Islet precursor cell (in vitro differentiated cells): ENCODE measurements at regions not wholly inside any gene's neighbourhood (a gene's known extent, or its start where the extent isn't known, plus 50 kb on each side); places are given as distances from the start of the nearest gene placed in this dataset.
"Not testable (repeated sequence)": the region's sequence is repeated elsewhere in the genome, so short reads cannot be mapped to it uniquely, and the experiment has no call there.

Source experiments
- DNase-seq: peaks from one replicate; pipeline ENCODE4 v3.0.0-alpha.2; 2018

GRCh38 chr1:43108080-43108479, 64.0 kb downstream of the EBNA1BP2 start:
- DNase-seq: no peak

DNA sequence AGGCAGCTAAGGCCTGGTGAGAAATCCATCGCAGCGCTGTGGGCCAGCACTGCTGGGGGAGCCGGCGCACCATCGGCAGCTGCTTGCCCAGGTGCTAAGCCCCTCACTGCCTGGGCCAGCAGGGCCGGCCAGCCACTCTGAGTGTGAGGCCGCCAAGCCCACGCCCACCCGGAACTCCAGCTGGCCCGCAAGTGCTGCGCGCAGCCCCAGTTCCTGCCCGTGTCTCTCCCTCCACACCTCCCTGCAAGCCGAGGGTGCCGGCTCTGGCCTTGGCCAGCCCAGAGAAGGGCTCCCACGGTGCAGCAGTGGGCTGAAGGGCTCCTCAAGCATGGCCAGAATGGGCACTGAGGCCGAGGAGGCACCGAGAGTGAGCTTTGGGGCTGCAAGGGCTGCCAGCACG, 64.4 kb downstream of the EBNA1BP2 start:
- no peak for DNase-seq

- no peak for DNase-seq
Observed at GRCh38 chr1:43104027-43104763, 67.9 kb downstream of the EBNA1BP2 start.

GRCh38 chr1:43101061-43101460, 71.0 kb downstream of the EBNA1BP2 start:
- no peak for DNase-seq

GRCh38 chr1:43098200-43098599, 73.9 kb downstream of the EBNA1BP2 start:
- no peak for DNase-seq

- not testable (repeated sequence) for DNase-seq
Observed at GRCh38 chr1:43096528-43096927, 75.6 kb downstream of the EBNA1BP2 start.

DNA sequence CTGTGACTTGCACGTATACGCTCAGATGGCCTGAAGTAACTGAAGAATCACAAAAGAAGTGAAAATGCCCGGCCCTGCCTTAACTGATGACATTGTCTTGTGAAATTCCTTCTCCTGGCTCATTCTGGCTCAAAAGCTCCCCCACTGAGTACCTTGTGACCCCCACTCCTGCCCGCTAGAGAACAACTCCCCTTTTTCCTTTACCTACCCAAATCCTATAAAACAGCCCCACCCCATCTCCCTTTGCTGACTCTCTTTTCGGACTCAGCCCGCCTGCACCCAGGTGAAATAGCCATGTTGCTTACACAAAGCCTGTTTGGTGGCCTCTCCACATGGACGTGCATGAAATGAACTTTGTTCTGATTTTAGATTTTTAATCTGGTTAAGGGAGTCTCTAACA, 81.3 kb downstream of the EBNA1BP2 start:
- not testable (repeated sequence) for DNase-seq

GRCh38 chr1:43090157-43090556, 81.9 kb downstream of the EBNA1BP2 start:
- not testable (repeated sequence) for DNase-seq

DNA sequence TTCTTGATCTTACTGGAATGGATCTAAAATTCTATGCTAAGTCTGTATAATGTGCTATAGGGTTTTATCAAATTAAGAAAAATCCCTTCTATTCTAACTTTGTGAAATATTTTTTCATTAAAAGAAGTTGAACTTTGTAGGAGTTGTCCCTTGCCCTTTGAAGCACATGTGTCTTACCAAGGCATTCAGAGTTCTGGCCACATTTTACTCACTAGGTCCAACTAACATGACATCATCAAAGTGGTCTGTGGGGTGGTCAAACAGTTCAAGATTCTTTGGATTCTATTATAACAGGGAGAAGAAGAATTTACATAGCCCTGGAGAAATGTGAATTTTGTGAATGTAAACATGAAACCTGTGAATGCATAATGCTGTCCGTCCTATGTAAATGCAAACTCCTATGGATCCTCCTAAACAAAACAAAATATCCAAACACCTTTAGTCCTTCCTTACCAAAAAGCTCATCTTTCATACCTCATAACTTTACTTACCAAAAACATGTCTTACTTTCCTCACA, 88.7 kb downstream of the EBNA1BP2 start:
- DNase-seq: no peak

DNA sequence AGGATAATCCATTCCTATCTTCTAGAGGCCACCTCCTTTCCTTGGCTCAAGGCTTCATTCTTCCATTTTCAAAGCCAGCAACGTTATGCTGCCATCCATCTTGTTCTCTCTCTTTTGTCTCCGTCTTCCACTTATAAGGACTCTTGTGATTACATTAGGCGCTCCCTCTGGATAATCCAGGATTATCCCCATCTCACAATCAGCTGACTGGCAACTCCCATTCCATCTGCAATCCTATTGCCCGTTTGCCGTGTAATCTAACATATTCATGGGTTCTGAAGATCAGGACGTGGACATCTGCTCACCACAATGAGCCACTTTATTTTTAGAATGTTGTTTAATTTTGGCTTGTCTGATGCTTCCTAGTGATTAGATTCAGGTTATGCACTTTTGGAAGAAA, 89.3 kb downstream of the EBNA1BP2 start:
- no peak for DNase-seq

GRCh38 chr1:43077273-43077672, 94.8 kb downstream of the EBNA1BP2 start:
- DNase-seq: no peak

DNA sequence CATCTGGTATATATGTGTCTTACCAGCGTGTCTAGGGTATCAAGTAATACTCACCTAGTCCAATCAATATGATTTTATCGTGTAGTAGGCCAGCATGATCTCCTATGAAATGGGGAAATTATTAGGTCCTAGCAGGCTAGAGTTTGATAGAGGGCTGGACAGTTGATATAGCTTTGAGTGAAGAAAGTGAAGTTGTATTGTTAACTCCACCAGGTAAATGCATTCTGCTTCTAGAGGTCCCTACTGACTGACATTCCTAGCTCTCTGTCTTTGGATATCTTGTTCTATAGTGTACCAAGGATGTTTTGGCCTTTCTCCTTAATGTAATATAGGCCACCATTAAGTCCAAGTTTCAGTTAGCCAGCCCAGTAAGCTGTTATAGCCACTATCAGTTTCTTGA, 97.4 kb downstream of the EBNA1BP2 start:
- DNase-seq: no peak

GRCh38 chr1:43074244-43074643, 97.8 kb downstream of the EBNA1BP2 start:
- no peak for DNase-seq

- DNase-seq: peak; percentile 84
Observed at GRCh38 chr1:43073490-43074230, 98.4 kb downstream of the EBNA1BP2 start.

GRCh38 chr1:43072314-43072713, 99.8 kb downstream of the EBNA1BP2 start:
- no peak for DNase-seq

GRCh38 chr1:43071241-43071640, 100.8 kb downstream of the EBNA1BP2 start:
- DNase-seq: no peak

DNA sequence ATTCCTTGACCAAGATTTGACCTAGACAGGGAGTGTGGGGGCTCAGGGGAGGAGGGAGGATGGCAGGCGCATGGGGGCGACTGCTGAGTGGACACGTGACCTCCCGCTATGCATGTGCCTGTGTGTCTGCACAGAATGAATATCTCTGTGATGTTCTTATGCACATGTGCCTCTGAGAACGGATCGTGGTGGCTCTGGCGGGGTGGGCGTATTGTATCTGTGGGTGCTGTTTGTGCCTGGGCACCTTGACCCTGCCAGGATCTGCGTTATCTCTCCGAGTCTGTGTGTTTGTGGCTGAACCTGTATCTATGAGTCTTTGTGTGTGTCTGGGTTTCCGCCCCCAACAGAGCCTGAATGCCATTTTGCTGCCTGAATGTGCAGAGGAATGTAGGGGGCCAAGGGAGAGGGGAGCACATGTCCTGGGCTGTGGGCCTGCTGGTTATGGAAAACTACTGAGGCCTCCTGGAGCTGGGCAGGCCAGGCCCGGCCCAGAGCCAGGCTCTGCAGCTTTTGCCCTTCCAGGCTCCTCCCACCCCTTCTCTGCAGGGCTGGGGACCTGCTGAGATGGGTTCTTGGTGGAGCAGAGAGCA, 102.5 kb downstream of the EBNA1BP2 start:
- DNase-seq: peak; percentile 66

GRCh38 chr1:43068911-43069310, 103.2 kb downstream of the EBNA1BP2 start:
- DNase-seq: peak; percentile 45

- peak; percentile 60 for DNase-seq
Observed at GRCh38 chr1:43067977-43068751, 103.9 kb downstream of the EBNA1BP2 start.

GRCh38 chr1:43067233-43067745, 104.8 kb downstream of the EBNA1BP2 start:
- DNase-seq: no peak

- peak; percentile 53 for DNase-seq
Observed at GRCh38 chr1:43066578-43066977, 105.5 kb downstream of the EBNA1BP2 start.

GRCh38 chr1:43065616-43066399, 106.3 kb downstream of the EBNA1BP2 start:
- DNase-seq: no peak
